HG03025 (cell line): ENCODE measurements at regions not wholly inside any gene's neighbourhood (a gene's known extent, or its start where the extent isn't known, plus 50 kb on each side); places are given as distances from the start of the nearest gene placed in this dataset.
"Not testable (repeated sequence)": the region's sequence is repeated elsewhere in the genome, so short reads cannot be mapped to it uniquely, and the experiment has no call there.

Source experiments
- ATAC-seq: cut with Tn5 transposase; IDR thresholded peaks from one replicate; pipeline ENCODE4 v1.9.1; 2021; ENCODE audit warnings: mild to moderate bottlenecking, moderate library complexity; ENCODE audit not compliant: unreplicated experiment, low FRiP score

DNA sequence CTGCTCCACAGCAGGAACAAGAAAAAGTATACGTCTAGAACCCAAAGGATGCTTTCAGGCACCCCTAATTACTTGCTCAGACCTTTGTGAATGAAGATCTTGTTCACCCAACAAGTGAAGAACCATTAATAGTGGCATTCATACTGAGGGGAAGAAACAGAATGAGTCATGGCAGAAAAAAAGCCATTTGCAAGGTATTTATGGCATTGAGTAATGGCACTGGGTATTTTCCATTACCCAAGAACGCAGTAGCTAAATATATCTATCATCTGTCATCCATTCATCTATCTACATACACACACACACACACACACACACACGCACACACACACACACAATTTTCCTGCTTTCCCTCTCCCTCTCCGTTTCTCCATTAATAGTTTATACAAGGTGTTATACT is 56.4 kb upstream of the XIRP2 start:
- ATAC-seq: no peak

DNA sequence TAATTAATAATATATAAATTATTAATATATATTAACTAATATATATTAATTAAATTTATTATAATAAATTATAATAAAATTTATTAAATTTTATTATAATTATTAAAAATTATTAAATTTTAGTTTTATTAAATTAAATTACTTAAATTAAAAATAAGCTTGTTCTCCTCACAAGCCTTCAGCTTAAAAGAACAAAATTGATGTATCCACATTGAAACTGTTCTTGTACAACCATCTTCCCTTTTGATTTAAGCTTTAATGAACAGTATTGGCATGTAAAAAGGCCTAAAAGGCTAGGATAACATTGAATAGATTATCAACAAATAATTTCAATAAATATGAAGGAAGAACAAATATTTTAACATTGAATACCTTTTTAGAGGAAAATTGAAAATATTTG is 62.4 kb upstream of the XIRP2 start:
- no peak for ATAC-seq

DNA sequence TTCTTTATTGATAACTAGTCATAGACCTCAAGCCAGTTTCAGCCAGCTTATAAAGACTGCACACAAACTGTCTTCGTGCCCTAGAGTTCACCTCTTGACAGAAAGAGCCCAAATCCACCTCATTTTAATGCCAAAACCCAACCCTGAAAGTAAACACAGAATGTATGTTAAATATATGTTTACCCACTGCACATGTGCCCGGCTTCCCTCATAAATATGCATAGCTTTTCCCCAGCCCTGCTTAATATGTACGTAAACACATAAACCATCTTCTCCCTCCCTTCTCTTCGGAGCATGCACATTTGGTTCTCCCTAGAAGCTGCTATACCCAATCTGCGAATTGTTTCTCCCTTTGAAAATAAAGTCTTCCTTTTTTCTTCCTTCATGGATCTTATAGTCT is 73.9 kb upstream of the XIRP2 start:
- no peak for ATAC-seq

DNA sequence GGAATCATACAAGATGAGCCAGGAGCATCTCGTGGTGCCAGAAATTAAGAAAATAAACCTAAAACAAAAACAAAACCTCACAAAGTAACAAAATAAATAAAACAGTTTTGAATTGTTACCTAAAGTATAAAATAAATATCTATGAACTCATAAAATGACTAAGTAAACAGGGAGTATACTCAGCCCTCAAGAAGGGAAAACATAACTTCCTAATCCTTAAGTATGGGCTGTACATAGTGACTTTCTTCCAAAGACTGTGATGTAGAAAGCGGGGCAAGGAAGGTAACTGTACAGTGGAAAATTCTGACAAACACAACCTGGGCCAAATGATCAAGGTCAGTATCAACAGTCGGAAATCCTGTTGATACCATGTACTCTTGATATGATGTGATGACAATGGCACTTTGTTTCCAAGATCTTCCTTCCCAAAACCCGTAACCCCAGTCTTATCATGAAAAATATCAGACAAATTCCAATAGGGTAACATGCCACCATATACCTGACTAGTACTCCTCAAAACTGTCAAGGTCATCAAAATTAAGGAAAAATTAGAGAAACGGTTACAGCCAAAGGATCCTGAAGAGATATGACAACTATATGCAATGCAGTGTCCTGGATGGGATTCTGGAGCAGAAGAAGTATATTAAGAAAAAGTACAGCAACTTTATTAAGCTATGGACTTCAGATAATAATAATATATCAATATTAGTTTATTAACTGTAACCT is 76.0 kb upstream of the XIRP2 start:
- no peak for ATAC-seq

DNA sequence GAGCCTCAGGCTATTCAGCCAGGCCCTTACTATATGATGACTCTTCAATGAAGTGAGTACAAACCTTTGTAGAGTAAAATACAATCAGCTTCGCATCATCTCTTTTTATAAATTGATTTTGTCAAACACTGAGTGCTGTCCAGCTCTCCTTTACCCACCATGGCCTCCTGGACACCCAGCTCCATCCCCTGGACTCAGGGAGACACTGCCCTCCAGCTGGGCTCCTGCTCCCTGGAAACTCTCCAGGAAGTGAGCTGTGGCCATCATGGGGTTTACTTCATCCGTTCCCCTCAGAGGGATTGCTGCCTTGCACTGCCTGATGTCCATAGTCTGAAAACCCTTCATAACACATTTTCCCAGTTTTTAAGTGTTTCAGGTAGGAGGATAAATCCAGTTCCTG is 82.5 kb upstream of the XIRP2 start:
- no peak for ATAC-seq

DNA sequence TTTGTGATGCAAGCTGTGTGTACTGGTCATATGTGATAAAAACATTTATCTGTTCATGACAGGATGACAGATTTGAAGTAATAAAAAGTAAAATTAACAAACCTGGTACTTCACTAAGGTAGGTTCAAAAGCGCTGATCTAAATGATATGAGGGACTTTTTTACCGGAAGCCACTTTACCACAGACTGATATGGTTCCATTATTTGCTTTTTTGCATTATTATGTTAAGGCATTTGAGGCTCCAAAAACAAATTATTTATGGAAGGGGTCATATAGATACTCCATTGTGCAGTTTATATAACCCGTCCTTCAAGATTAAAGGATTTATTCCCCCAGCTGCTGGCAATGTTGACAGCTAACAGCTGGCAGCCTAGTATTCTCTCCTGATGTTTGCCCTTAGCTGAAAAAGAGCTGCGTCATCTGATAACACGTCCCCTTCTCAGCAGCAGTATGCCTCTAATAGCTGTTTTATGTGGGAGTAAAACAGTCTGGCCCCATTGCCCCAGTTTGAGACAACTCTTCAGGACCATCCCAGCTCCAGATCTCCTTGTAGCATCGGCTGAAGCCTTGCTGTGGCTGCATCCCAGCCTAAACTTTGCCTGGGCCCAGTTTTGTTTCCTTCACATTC is 84.8 kb upstream of the XIRP2 start:
- ATAC-seq: no peak

DNA sequence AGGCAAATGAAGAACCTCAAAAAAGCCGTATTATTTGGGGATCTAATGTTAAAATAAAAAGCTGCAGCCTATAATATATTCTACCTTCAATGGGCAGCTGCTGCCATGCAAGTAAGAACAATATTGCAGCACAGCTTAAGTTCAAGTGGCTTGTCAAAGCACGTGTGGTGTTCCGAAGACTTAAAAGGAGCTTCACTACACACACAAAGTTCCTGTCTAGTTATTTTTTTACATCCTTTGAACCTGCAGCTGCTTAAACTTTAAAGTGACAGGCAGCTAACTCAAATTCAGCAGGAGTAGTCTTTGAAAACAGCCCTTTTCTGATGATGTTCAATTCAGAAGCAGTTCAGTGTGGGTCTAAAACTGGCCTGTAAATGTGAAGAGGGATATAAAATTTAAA is 85.8 kb upstream of the XIRP2 start:
- ATAC-seq: no peak

DNA sequence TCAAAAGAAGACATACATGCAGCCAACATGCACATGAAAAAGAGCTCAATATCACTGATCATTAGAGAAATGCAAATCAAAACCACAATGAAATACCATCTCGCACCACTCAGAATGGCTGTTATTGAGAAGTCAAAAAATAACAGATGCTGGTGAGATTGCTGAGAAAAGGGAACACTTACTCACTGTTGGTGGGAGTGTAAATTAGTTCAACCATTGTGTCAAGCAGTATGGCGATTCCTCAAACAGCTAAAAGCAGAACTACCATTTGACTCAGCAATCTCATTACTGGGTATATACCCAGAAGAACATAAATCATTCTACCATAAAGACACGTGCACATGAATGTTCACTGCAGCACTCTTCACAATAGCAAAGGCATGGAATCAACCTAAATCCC is 95.5 kb upstream of the XIRP2 start:
- no peak for ATAC-seq

DNA sequence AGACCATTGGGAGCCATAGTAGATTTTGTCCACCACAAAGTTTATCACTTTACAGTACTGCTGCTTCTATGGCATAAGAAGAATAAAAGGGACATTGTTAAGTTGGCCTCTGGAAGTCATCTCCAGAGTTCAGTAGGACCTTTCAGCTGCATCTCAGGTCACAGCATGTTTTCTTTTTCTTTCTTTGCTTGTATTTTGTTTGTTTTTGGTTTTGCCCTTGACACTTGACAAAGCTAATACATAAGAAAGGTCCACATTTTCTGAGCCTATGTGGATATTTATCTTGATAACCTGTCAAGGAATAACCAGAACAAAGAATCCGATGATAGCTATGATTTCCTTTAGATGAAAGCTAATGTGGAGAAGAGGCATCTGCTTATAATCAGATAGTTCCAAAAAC is 101.6 kb upstream of the XIRP2 start:
- ATAC-seq: no peak

DNA sequence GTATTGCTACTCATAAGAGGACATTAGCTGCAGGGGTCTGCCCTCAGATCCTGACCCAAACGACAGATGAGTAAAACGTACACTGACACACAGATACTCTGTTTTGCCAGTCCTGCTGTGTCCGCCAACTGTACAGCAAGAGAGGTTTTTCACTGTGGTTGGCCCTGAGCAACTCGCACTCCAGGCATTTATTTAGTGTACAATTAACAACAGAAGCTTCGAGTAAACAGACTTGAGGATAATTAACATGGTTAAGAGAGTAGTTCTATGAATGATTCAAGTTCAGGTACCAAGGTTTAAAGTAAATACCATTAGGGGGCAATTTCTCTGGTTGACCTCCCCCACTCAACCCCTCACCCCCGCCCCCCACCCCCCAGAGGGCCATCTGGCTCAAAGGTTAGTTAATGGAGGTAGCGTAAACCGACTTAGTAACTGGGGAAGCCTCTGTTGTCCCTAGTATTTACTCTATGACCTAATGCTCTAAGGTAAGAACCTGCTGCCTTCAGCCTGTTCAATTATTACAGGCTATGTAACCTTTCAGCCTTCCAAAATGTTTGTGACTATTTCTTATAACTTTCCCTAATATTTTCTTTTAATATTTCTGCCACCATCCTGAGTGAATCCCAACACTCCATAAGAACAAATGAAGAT is 103.9 kb upstream of the XIRP2 start:
- ATAC-seq: no peak

DNA sequence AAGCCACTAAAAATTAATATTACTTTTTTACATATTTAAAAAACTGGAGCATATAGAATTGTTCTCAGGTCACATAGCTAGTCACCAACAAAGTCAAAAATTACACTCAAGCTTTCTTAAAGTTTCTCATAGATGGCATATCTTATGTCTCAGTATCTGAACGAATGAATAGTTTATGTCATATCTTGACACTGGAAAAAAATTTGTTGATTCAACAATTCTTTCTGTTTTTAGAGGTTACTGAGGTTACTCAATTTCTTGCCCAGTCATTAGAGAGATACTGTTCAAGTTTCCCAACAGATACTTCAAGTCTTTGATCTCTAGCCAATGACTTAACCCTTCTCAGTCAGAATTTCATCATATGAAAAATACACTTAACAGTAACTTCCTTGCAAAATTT is 113.1 kb upstream of the XIRP2 start:
- no peak for ATAC-seq

DNA sequence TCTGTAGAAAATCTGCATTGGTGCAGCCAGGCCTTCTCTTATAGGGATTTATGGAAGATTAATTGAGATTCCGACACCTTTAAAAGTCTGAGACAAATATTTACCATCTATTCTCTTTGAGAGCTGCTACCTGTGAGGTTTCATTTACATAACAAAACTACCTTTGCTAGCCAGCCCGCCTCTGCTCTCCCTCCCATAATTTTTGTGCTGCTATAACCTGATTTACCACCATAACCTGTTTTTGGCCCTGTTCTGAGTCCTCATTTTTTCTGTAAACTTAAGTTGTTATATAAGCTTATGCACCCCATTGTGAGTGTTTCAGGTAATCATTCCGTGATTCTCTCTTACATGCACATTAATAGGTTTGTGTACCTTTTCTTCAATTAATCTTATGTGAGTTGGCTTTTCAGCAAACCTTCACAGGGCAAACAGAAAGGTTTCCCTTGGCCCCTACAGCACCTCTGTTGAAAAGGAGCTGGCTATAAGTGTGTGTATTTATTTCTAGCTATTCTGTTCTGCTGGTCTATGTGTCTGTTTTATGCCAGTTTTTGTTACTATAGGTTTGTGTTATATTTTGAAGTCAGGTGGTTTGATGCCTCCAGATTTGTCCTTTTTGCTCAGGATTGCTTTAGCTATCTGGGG is 114.9 kb upstream of the XIRP2 start:
- ATAC-seq: no peak

DNA sequence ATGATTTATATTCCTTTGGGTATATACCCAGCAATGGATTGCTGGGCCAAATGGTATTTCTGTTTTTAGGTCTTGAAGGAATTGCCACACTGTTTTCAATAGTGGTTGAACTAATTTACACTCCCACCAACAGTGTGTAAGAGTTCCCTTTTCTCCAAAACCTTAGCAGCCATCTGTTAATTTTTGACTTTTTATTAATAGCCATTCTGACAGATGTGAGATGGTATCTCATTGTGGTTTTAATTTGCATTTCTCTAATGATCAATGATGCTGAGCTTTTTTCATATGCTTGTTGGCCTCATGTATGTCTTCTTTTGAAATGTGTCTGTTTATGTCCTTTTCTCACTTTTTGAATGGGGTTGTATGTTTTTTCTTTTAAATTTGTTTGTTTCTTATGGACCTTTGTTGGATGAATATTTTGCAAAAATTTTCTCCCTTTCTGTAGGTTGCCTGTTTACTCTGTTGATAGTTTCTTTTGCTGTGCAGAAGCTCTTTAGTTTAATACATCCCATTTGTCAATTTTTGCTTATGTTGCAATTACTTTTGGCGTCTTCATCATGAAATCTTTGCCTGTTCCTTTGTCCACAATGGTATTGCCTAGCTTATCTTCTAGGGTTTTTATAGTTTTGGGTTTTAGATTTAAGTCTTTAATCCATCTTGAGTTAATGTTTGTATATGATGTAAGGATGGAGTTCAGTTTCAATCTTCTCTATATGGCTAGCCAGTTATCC is 119.7 kb upstream of the XIRP2 start:
- no peak for ATAC-seq

DNA sequence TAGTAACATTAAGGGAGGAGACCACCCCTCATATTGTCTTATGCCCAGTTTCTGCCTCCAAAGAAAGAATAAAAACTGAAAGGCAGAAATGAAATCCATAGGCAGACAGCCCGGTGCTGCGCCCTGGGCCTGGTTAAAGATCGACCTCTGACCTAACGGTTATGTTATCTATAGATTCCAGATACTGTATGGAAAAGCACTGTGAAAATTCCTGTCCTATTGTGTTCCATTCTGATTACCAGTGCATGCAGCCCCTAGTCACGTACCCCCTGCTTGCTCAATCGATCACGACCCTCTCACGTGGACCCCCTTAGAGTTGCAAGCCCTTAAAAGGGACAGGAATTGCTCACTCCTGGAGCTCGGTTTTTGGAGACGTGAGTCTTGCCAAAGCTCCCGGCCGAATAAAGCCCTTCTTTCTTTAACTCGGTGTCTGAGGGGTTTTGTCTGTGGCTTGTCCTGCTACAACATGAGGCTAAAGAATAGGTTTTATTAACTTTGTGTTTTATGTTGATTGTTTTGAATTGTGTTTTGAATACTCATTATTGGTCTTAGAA is 121.4 kb upstream of the XIRP2 start:
- ATAC-seq: not testable (repeated sequence)

DNA sequence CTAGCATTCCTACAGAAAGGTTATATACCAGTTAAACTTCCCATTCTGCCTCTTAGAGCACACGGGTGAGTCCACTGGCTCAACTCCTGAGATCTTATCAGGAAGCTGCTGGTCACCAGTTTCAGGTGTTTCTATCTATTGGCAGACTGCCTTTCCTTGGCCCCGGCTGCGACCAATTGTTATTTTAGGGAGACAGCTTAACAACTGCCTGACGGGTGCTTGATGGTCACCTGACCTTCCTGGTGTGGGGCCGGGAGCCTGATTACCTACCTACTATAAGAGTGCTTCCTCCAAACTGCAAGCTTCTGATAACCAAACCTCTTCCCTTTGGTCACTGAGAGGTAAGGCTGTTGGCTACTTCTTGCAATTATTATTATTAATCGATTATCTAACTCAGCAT is 122.1 kb upstream of the XIRP2 start:
- no peak for ATAC-seq

DNA sequence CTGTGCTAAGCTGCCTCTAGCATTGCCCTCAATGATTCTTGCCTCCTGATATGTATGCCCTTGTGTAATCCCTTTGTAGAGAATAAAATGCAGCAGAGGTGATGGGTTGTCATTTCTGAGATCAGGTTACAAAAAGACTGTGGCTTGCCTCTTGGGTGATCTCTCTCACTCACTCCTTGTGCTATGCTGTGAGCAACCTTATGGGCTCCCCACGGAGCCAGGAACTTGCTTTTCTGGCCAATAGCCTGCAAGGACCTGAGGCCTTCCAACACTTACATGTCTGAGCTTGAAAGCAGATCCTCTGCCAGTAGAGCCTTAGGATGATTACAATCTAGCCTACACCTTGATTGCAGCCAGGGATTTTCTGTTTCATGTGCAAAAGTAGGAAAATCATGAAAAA is 123.1 kb upstream of the XIRP2 start:
- no peak for ATAC-seq

DNA sequence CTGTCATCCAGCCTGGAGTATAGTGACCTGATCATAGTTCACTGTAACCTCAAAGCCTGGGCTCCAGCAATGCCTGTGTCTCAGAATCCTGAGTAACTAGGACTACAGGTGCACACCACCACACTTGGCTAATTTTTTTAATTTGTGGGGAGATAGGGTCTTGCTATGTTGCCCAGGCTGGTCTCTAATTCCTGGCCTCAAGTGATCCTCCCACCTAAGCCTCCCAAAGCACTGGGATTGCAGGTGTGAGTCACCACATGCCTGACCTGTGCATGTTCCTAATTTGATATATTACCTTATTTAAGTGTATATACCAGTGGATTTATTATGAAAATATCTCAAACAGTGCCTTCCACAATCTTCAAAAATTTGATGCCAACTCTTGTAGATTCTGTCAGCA is 123.6 kb upstream of the XIRP2 start:
- no peak for ATAC-seq

DNA sequence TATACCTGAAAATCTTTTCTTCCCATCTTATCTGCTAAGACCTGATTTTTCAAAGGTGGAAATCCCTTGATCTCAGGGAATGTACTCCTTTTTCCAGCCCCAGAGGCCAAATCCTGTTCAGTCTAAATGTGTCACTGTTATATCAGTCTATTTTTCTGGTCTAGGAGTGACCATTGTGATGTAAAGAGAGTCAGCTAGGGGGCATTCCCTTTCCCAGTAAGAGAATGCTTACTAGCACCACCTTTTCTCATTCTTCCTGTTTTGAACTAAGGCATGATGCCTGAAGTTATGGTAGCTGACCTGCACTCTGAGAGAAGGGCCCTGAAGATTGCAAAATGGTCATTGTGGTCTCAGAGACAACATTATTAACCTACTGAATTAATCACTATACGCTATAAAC is 124.1 kb upstream of the XIRP2 start:
- ATAC-seq: no peak

DNA sequence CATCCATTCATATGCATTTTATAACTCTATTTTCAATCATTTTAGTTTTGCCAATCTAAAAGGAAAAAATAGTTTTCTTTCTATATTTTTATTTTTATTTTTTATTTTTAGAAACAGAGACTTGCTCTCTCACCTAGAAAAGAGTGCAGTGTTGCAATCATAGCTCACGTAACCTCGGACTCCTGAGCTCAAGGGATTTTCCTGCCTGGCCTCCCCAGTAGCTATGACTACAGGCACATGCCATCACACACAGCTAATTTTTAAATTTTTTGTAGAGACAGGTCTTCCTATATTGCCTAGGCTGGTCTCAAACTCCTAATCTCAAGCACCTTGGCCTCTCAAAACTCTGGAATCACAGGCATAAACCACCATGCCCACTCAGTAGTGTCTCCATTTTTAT is 125.5 kb upstream of the XIRP2 start:
- ATAC-seq: no peak

DNA sequence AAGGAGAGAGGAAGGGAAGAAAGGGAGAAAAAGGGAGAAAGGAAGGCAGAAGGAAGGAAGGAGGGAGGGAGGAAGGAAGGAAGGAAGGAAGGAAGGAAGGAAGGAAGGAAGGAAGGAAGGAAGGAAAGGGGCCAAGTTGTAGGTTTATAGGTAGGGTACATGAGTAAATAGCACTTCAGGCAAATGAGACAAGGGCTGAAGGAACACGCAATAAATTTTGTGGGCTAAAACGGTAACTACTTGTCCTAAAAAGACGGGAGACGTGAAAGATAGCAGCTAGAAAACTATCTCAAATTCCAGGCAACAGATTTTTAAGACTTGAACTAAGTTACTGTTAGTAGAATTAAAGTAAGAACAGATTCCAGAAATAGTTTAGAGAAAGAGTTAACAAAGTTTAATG is 129.3 kb upstream of the XIRP2 start:
- ATAC-seq: no peak

DNA sequence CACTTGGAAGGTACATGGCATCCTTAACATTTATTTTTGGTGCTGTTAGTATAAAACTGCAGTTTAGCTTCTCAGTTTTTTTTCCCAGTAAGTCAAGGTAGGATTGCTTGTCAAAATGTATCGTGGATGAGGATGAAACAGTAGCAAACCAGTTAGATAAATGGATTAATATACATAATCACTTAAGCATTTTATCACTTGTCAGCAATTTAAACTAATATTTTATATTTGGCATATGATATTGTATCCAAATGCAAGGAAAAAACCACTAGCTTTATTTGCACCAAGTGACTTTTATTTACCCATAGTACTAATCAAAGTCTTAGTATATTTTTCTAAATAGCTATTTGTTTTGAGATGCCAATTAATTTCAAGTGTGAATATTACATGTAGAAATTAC is 137.7 kb upstream of the XIRP2 start:
- ATAC-seq: no peak
